BJ (cell line): ENCODE measurements at regions not wholly inside any gene's neighbourhood (a gene's known extent, or its start where the extent isn't known, plus 50 kb on each side); places are given as distances from the start of the nearest gene placed in this dataset.

Source experiments
- CTCF ChIA-PET: fragments of 350-600 bp; formaldehyde crosslinking; extraction: SDS; loops from one replicate; lab custom pipeline; 2021; ENCODE audit warnings: antibody characterized with exemption, inconsistent platforms; lab: Yijun Ruan, JAX
- POLR2A ChIA-PET: fragments of 300-600 bp; sonication (Branson Sonifier 250); formaldehyde crosslinking; extraction: SDS; loops from one replicate; lab custom pipeline; 2021; ENCODE audit warnings: antibody characterized with exemption; lab: Charles Lee
- DNase-seq: peaks from one replicate; pipeline ENCODE4 v3.0.0-alpha.2; 2011; ENCODE audit warnings: low read depth
- H3K27me3 ChIP-seq: 2 replicates; pipeline ENCODE4 v1.6.0; 2011; ENCODE audit warnings: low read length; ENCODE audit not compliant: control insufficient read depth, insufficient read depth
- H3K36me3 ChIP-seq: 2 replicates; pipeline ENCODE4 v1.5.1; 2011; ENCODE audit warnings: low read length; ENCODE audit not compliant: control insufficient read depth, insufficient read depth
- H3K4me3 ChIP-seq: 2 replicates; pipeline ENCODE4 v1.5.1; 2011; ENCODE audit warnings: low read depth, mild to moderate bottlenecking, control low read depth, low read length
- CTCF ChIP-seq: IDR thresholded peaks from 2 replicates; pipeline ENCODE4 v1.5.1; 2011; ENCODE audit warnings: low read depth, mild to moderate bottlenecking, control low read depth, inconsistent platforms, low read length, moderate library complexity; ENCODE audit not compliant: insufficient read depth

- no peak overlapping the region for H3K4me3 ChIP-seq
- ChIA-PET POLR2A (no interaction called here), CTCF (interaction anchor here (0.8 to 4.2 kb wide), 6 partner anchors 8 to 187 kb away, joined by 3 to 40 read pairs (median 9); no protein-coding TSS in a partner anchor)
- no peaks in the 10 kb centered on the region; the same call in 1 of the 2 replicates for H3K36me3 ChIP-seq
- H3K27me3 ChIP-seq, result no peaks in the 10 kb centered on the region
- no peak for TF ChIP-seq CTCF
- no peak for DNase-seq
Observed at GRCh38 chr3:159818997-159819500, 169.6 kb upstream of the IL12A start.

- no peak for TF ChIP-seq CTCF
- DNase-seq, result no peak
- POLR2A ChIA-PET, result no interaction called here
- CTCF ChIA-PET, result interaction anchor here (0.9 to 4.2 kb wide), 5 partner anchors 9 to 186 kb away, joined by 5 to 40 read pairs (median 10); no protein-coding TSS in a partner anchor
- Histone ChIP-seq H3K36me3 (no peaks in the 10 kb centered on the region; the same call in 1 of the 2 replicates), H3K27me3 (no peaks in the 10 kb centered on the region), H3K4me3 (no peak overlapping the region)
Observed at GRCh38 chr3:159819676-159820075, 169.0 kb upstream of the IL12A start.

GRCh38 chr3:159821110-159821509, 167.5 kb upstream of the IL12A start:
- Histone ChIP-seq H3K4me3 (no peak overlapping the region), H3K36me3 (no peaks in the 10 kb centered on the region), H3K27me3 (no peaks in the 10 kb centered on the region)
- ChIA-PET POLR2A (no interaction called here), CTCF (interaction anchor here (1.2 kb wide), 1 partner anchor 16 kb away, joined by 4 read pairs; no protein-coding TSS in a partner anchor)
- no peak for TF ChIP-seq CTCF
- DNase-seq, result no peak

GRCh38 chr3:159821736-159822135, 166.9 kb upstream of the IL12A start:
- Histone ChIP-seq H3K36me3 (no peaks in the 10 kb centered on the region), H3K27me3 (no peaks in the 10 kb centered on the region), H3K4me3 (no peak overlapping the region)
- no peak for TF ChIP-seq CTCF
- ChIA-PET POLR2A (no interaction called here), CTCF (interaction anchor here (0.8 to 1.2 kb wide), 2 partner anchors 16 to 17 kb away, joined by 4 read pairs; no protein-coding TSS in a partner anchor)
- no peak for DNase-seq

GRCh38 chr3:159823780-159824179, 164.9 kb upstream of the IL12A start:
- Histone ChIP-seq H3K4me3 (no peak overlapping the region), H3K27me3 (no peaks in the 10 kb centered on the region), H3K36me3 (no peaks in the 10 kb centered on the region)
- no peak for TF ChIP-seq CTCF
- ChIA-PET POLR2A (no interaction called here), CTCF (interaction anchor here (1.0 to 1.3 kb wide), 3 partner anchors 10 to 183 kb away, joined by 4 to 5 read pairs (median 4); no protein-coding TSS in a partner anchor)
- no peak for DNase-seq
